ENCODE measurements at regions not wholly inside any gene's neighbourhood (a gene's known extent, or its start where the extent isn't known, plus 50 kb on each side); places are given as distances from the start of the nearest gene placed in this dataset.

DNA sequence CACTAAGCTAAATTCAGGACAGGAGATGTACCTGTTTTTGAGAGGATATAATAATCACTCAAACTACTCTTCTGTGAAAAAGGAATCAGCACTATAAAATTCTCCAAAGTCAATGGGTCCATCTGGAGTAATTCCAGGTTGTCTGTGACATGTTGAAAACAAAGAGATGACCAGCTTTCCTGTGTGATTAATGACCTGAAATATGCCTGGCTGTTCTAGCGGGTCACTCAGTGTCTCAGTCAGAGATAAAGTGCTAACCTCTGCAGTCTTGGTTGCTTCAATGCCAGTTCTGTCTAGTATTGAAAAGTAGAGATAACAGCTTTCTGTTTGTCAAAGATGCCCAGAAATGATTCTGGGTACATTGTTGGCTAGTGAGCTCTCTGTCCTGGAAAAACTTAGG, 722.6 kb upstream of the TENM4 start:
- no peak for DNase-seq

- no peak for DNase-seq
Measured at GRCh38 chr11:80163011-80163410, 722.2 kb upstream of the TENM4 start.

DNA sequence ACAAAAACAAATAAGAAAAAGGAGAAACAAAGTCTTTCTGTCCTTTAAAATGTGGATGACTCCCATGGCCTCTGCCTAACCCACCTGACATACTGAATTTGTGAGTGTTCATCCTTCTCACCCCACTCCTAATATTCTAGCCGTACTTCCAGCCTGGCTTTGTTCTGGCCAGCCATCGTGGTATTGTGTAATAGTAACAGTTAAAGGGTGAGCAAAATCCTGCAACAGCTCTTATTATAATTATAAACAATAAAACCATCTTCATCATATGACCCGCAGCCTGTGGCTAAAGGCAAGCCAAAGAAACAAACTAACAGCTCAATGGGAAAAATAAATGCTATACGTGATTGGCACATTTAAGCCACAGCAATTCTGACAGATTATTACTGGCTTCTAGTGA, 721.6 kb upstream of the TENM4 start:
- no peak for DNase-seq

GRCh38 chr11:80157447-80157846, 716.6 kb upstream of the TENM4 start:
- DNase-seq: no peak

DNA sequence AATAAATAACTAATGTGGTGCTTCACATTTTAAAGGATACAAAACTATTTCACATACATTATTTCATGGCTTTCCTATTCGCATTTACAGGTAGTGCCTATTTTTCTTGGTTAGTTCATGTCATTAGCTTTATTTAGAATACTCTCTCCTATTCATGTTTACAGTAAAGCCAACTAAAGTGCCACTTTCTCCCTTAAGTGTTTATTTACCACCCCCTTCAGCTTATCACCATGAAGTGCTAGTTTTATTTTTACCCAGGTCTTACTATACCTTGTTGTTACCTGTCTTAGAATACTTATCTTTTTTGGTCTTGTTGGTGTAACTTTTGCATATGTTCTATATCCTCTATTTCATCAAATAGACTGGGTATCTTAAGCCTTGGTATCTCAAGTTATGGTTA, 715.2 kb upstream of the TENM4 start:
- DNase-seq: no peak

GRCh38 chr11:80155412-80156017, 714.7 kb upstream of the TENM4 start:
- DNase-seq: no peak

DNA sequence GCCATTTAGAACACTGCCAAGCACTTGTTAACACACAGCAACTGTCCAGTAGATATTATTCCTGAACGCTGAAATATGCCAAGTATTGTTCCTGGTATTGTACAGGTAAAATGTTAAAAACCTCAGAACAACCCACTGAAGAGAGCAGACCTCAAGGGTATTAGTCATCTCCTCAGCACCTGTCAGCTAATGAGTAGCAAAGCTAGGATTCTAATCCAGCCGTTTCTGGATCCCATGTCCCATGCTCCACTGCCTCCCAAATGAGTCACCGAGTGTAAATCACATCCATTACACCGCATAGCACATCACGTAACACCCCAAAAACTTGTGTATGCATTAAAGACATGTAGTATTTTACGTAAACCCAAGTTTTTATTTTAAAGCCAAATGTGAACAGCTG, 705.4 kb upstream of the TENM4 start:
- DNase-seq: peak; percentile 28

DNA sequence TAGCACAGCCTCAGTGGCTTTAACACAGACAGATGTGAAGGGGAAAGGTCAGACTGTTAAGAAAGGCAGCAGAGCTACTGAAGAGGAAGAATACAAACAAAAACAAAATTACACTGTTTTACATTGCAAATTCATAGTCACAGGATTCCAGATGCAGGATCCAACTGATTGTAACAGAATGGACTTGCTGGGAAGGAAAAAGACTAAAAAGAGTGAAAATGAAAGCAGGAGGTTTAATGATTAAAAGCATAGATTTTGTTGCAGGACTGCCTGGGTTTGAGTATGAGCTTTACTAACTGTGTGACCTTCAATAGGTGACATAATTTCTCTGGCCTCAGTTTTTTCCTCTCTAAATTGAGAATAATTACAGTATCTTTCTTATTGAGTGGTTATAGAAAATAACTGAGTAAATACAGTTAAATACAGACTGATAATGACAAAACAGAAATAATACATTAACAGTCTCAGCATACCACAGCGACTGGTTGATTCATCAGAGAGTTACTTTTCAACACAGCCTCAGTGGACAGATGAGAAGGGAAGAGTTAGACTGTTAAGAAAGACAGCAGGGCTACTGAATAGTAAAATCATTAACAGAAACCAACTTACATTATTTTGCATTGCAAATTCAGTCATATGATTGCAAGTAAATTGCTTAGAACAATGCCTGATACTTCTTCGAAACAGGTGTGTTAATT, 704.2 kb upstream of the TENM4 start:
- no peak for DNase-seq

- DNase-seq: no peak
Measured at GRCh38 chr11:80136991-80137390, 696.2 kb upstream of the TENM4 start.

- DNase-seq: no peak
Measured at GRCh38 chr11:80129396-80129795, 688.6 kb upstream of the TENM4 start.

DNA sequence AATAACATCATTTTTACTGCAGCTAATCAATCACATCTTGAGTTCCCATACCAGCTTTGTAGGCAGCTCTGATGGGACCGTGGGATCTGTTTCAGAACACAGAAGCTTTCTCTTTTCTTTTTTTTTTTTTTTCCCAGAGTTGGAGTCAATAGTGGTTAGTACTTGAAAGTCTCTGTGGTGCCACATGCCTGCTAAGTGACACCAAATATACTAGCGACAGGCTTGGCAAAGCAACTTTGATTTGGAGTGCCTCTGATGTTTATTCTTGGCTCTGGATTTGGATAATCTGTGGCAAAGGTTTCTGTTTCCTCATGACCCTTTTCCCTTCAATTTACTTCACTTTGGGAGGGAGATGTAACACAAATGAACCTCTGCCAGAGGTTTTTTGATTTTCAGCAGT, 681.4 kb upstream of the TENM4 start:
- no peak for DNase-seq

GRCh38 chr11:80118073-80118472, 677.2 kb upstream of the TENM4 start:
- no peak for DNase-seq

GRCh38 chr11:80116796-80117195, 676.0 kb upstream of the TENM4 start:
- DNase-seq: no peak

GRCh38 chr11:80109652-80110051, 668.8 kb upstream of the TENM4 start:
- no peak for DNase-seq

DNA sequence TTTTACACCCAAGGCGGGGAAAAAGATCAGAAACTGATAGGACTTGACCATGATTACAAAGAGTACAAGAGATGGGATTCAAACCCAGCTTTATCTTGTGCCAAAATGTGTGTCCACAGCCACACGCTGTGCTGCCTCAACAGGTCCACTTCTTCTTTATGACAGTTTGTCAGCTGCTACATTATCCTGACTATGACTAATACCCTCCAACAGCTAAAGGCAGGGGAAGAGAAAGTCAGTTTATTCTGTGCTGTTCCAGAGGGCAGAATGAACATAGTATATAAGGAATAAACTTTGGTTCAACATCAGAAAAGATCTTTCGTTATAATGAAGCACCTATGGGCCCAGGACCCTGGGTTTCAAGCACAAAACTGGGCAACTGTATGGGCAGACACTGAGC, 668.2 kb upstream of the TENM4 start:
- no peak for DNase-seq

DNA sequence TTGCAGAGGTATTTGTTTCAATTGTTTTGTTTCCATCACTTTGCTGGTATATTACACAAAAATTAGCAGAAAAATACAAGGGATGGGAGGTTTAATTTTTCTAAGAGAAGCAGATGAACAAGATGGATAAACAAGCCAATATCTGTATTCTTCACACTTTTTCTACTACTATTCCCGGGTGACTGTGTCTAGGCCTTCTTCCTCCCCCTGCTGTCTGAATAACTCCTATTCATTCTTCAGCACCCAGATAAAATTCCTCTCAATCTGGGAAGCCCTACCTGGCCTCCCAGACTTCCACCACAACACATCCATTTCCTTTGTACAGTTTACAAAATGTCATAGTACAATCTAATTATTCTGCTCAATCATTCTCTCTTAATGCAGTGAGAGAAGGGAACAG, 666.6 kb upstream of the TENM4 start:
- no peak for DNase-seq

DNA sequence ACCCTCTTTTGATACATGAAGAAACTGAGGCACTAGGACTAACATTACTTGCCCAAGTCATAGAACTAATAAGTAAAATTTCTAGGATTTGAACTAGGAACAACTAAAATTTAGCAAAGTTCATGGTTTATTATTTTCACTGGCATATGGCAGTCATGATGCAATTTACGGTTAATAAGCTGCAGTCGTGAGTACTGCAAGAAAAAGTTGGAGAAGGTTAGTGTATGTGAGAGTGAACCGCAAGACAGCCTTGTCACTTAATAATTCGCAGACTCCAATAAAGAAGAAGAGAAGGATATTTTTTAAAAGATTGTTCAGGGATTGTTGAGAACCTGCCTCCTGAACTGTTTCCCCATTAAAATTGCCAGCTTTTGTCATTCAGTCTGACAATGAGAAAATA, 663.4 kb upstream of the TENM4 start:
- DNase-seq: no peak

GRCh38 chr11:80103142-80103859, 662.5 kb upstream of the TENM4 start:
- no peak for DNase-seq

DNA sequence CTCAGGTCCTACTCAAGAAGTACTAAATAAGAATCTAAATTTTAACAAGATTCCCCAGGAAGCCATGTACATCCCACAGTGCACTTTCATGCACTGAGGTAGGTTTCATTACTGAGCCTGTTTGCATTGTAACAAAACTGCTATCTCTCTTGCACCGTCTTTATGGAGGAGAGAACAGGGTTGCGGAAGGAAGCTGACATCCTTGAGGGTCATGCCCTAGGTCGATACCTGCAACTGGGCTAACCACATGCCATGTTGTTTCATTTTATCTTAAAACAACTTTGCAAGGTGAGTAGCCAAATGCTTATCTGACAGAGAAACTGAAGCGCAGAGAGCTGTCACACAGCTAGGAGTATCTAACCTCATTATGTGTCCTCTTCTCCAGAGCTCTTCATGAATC, 656.3 kb upstream of the TENM4 start:
- DNase-seq: no peak

DNA sequence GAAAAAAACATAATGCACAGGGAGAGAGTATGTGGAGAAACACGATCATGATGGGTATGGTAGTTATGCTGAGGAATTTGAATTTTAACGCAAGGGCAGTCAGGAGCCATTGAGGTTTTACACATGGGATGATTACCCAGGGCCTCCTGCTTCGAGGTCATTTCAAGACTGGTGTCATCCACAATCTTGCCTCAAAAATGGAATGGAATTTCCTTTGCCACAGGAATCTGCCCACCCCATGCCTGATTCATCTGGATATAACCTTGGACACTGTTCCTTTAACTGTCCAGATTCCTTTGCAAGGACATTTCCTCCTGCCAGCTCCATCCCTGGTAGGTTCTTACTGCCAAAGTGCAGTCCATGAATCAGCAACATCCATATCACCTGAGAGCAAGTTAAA, 655.9 kb upstream of the TENM4 start:
- DNase-seq: no peak

DNA sequence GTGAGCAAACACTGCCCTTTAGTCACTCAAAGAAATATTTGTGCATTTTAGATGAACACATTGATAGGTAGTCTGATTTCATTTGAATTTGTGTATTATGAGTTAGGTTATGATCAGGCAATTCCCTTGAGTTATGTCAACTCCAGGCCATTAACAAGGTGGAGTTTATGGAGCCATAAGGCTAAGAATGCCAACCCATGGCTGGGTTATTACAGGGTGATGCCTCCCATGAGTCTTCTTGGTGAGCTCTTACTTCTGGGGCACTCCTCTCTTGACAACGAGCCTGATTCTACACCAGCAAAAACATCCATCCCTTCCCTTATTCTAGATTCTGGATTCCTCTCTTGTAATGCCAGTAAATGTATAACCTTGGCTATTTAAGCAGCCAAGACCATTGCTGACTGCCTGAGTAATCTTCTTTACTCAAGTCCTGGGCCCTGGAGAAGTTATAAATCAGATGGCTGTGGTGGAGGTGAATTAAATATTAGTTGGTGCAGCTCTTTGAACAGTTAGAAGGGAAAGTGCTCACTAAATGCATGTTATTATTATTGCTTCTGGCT, 645.7 kb upstream of the TENM4 start:
- no peak for DNase-seq

DNA sequence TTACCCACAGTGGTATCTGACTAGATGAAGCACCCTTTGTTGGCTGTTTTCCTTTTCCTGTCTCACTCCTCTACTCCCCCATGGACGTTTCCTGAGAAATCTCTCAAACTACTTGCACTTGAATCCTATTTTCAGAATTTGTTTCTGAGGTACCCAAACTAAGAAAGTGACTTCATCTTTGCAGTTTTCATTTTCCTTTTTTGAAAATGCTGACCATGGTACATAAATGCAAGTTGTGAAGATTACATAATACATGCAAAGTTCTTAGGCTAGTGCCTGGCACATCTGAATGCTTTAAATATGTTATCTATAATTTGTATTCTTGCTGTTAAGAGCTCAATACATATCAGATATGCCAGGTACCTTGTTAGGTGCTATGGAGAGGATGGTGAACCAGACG, 644.7 kb upstream of the TENM4 start:
- no peak for DNase-seq

DNA sequence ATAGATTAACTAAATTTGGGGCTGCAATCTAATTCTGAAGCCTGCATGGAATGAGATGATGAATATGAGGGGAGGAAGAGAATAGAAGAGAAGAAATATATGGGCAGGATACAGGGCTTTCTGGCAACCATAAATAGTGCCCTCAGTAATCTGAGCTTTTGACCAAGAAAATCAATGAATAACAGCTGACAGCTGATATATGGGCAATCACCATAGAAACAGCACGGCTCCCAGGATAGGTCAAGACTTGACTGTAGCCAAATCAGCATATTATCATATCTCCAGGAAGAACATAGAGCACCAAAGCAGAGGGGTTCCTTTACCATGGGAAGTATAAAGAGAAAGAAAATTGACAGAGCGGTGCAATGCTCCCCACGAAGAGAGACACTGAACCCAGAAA, 643.8 kb upstream of the TENM4 start:
- DNase-seq: no peak

DNA sequence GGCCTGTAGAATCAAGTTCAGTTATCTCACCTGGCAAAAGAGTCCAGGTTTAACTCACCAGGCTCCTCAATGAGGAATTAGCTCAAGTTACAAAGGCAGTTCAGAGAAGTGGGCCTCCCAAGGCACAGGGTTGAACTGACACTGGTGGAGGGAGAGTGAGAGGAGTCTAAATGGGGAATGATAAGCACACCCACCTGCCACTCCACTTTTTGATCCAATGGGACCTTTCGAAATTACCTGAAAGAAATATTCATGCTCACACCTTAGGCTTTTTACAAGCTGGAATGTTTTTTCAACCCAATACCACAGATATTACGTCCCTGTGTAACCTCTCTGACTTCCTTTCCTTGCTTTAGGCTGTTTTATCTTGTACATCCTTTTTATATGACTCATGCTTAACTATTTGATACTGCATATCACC, 642.7 kb upstream of the TENM4 start:
- DNase-seq: no peak

Data from NCI-H2029 (cell line).